Effector memory CD4-positive, alpha-beta T cell (primary cell): ENCODE measurements at regions not wholly inside any gene's neighbourhood (a gene's known extent, or its start where the extent isn't known, plus 50 kb on each side); places are given as distances from the start of the nearest gene placed in this dataset.

Experiments used
- DNase-seq, 3 donors: peaks; one replicate each; pipeline ENCODE4 v3.0.0-alpha.2; 2020
- H3K27ac ChIP-seq: 2 replicates; pipeline ENCODE4 v1.7.0; 2013; ENCODE audit warnings: mild to moderate bottlenecking, low read length, moderate library complexity; ENCODE audit not compliant: insufficient read depth, poor library complexity, severe bottlenecking
- H3K27me3 ChIP-seq: replicated peaks from 2 replicates; pipeline ENCODE4 v1.7.0; 2013; ENCODE audit warnings: mild to moderate bottlenecking, low read length; ENCODE audit not compliant: insufficient read depth, control insufficient read depth, poor library complexity, severe bottlenecking
- H3K36me3 ChIP-seq: 2 replicates; pipeline ENCODE4 v1.7.0; 2013; ENCODE audit warnings: mild to moderate bottlenecking, low read length, moderate library complexity; ENCODE audit not compliant: control insufficient read depth, insufficient read depth
- H3K4me1 ChIP-seq: 2 replicates; pipeline ENCODE4 v1.7.0; 2013; ENCODE audit warnings: low read length, mild to moderate bottlenecking; ENCODE audit not compliant: control insufficient read depth, insufficient read depth, poor library complexity, severe bottlenecking
- H3K4me3 ChIP-seq: 2 replicates; pipeline ENCODE4 v1.7.0; 2013; ENCODE audit warnings: low read length, low read depth, mild to moderate bottlenecking; ENCODE audit not compliant: insufficient read depth, poor library complexity, severe bottlenecking
- H3K9me3 ChIP-seq: 2 replicates; pipeline ENCODE4 v1.7.0; 2013; ENCODE audit warnings: mild to moderate bottlenecking, low read length, moderate library complexity; ENCODE audit not compliant: control insufficient read depth

DNA sequence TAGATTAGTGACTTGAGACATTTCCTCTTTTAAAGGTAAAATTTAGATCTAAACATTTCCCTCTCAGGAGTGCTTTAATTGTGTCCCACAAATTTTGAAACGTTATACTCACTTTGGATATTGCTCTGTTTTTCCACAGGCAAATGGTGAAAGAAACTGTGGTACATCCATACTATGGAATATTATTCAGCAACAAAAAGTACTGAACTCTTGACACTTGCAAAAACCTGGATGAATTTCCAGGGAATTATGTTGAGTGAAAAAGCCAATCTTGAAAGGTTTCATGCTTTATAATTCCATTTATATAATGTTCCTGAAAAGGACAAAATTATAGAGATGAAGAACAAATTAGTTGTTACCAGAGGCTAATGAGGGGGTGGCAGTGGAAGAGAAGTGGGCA, 153.3 kb upstream of the SVIL start:
- Histone ChIP-seq H3K36me3 (no peaks in the 10 kb centered on the region), H3K27ac (no peak overlapping the region), H3K4me1 (no peaks in the 10 kb centered on the region), H3K4me3 (no peak overlapping the region), H3K9me3 (no peaks in the 10 kb centered on the region), H3K27me3 (no peaks in the 10 kb centered on the region)
- DNase-seq, result no peak

DNA sequence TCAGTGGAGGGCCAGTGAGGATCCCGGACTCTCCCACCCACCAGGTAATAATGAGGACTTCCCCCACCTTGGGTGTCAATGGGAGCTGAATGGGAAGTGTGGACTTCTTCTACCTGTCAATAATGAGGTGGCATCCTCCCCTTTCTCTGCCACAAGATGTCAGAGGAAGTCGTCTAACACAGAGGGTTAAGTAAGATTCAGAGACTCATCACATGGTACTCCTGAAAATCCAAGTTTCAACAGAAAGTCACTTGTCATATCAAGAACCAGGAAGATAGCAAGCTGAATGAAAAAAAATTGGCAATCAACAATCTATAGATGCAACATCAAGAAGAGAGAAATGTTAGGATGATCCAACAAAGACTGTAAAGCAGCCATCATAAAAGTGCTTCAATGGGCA, 150.9 kb upstream of the SVIL start:
- no peaks in the 10 kb centered on the region for H3K27me3 ChIP-seq
- no peaks in the 10 kb centered on the region for H3K4me1 ChIP-seq
- H3K4me3 ChIP-seq, result no peak overlapping the region
- no peaks in the 10 kb centered on the region for H3K36me3 ChIP-seq
- no peak for DNase-seq
- no peak overlapping the region for H3K27ac ChIP-seq
- H3K9me3 ChIP-seq, result no peaks in the 10 kb centered on the region

DNA sequence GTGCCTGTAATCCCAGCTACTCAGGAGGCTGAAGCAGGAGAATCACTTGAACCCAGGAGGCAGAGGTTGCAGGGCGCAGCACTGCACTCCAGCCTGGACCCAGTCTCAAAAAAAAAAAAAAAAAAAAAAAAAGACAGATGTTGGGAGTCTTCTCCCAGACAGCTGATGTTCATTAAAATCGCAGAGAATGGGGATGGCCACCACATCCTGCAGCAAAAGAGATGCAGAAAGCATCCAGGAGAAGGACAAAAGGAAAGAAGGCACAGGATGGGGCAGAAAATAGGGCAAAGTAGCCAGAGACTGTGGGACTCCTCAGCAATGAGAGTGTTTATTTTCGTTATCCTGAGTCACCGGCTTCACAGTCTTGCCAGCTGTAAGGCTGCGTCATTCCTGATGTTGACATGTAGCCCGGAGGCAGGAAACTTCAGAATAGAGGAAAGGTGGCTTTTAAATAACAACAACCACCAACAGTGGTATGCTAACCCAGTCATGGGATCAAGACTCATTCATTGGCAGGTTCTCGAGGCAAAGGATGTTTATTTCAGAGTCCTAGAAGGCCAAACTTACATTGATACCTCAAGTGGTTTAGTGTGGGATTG, 149.5 kb upstream of the SVIL start:
- Histone ChIP-seq H3K9me3 (no peaks in the 10 kb centered on the region), H3K4me3 (no peak overlapping the region), H3K4me1 (no peaks in the 10 kb centered on the region), H3K36me3 (no peaks in the 10 kb centered on the region), H3K27ac (no peak overlapping the region), H3K27me3 (no peaks in the 10 kb centered on the region)
- no peak for DNase-seq

DNA sequence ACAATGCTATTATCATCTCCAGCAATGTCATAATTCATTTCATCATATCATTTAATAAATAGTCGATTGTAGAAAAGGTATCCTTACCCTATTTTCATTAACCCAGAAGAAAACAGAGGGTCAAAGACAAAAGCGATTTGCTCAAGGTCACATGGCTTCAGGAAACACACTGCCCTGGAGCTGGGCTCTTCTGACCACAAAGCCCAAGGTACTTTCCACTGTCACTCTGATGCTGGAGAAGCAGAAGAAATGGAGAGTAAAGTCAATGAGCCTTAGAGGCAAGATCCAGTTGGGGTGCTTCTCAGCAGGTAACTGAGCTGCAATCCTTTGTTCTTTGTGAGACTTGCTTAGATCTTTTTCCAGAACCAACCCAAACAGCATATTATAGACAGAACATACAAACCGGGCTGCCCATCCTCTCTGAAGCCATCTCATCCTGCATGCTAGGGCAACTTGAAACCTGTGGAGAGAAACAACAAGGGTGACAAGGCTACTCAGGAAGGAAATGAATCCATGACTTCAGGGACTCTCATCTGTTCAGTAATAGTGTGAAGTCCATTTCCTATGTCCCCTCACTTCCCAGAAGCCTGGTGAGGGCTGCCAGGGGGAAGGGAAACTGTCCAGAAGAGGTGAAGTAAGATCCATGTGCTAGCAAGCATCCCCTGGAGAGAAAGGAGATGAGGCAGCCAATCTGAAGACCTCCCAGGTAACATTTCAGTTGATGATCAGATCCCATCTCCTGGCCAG, 148.6 kb upstream of the SVIL start:
- H3K36me3 ChIP-seq, result no peaks in the 10 kb centered on the region
- no peak for DNase-seq
- no peak overlapping the region for H3K4me3 ChIP-seq
- H3K9me3 ChIP-seq, result no peaks in the 10 kb centered on the region
- H3K4me1 ChIP-seq, result no peaks in the 10 kb centered on the region
- no peak overlapping the region for H3K27ac ChIP-seq
- no peaks in the 10 kb centered on the region for H3K27me3 ChIP-seq

DNA sequence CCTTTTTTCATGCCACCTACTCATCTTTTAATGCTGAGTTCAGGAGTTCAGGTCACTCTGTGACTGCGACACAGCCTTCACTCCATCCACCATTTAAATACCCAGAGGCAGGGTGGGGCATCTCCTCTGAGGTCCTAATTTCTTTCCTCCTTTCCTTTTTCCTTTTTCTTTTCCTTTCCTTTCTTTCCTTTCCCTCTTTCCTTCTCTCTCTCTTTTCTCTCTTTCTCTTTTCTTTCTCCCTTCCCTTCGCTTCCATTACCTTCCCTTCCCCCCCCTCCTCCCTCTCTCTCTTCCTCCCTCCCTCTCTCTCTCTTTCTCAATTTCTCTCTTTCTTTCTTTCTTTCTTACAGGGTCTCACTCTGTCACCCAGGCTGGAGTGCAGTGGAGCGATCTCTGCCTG, 145.9 kb upstream of the SVIL start:
- DNase-seq, result no peak
- H3K27ac ChIP-seq, result no peak overlapping the region
- H3K36me3 ChIP-seq, result no peaks in the 10 kb centered on the region
- no peaks in the 10 kb centered on the region for H3K9me3 ChIP-seq
- no peaks in the 10 kb centered on the region for H3K4me1 ChIP-seq
- no peaks in the 10 kb centered on the region for H3K27me3 ChIP-seq
- H3K4me3 ChIP-seq, result no peak overlapping the region

DNA sequence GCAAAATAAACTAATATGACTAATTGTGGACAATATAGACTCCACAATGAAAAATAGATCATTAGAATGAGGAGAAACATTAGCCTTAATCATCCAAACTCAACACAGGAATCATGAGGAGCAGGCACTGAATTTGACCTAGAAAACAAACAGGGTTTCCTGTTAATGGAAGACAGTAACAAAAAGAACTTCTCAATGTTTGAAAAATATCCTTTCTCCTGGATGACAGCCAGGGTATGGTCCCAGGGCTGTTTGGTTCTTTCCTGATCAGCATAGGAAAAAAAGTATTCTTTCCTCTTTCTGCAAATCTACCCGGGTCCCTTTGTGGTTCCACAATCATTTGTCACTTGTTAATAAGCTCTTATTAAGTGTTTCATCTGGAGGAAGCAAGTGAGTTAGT, 145.3 kb upstream of the SVIL start:
- no peak for DNase-seq
- H3K36me3 ChIP-seq, result no peaks in the 10 kb centered on the region
- no peak overlapping the region for H3K4me3 ChIP-seq
- H3K9me3 ChIP-seq, result no peaks in the 10 kb centered on the region
- H3K27me3 ChIP-seq, result no peaks in the 10 kb centered on the region
- H3K27ac ChIP-seq, result no peak overlapping the region
- no peaks in the 10 kb centered on the region for H3K4me1 ChIP-seq

DNA sequence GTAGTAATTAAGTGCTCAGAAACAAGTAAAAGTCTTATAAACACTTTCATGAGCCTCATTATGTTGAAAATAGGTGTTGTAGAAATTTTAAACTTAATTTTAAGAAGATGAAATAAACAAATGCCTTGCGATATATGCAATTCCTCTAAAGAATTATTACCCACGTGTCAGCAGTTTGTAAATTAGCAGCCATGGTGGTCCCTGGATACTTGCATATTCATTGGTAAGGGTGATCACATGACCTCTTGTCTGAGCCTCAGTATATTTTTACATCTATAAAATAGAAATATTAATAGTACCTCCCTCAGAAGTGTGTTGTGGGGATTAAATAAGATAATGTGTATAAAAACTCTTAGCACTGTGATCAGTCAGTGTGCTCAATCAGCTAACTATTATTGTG, 141.5 kb upstream of the SVIL start:
- no peaks in the 10 kb centered on the region for H3K4me1 ChIP-seq
- DNase-seq, result no peak
- H3K9me3 ChIP-seq, result no peaks in the 10 kb centered on the region
- H3K27ac ChIP-seq, result no peak overlapping the region
- no peaks in the 10 kb centered on the region for H3K27me3 ChIP-seq
- H3K4me3 ChIP-seq, result no peak overlapping the region
- H3K36me3 ChIP-seq, result no peaks in the 10 kb centered on the region

DNA sequence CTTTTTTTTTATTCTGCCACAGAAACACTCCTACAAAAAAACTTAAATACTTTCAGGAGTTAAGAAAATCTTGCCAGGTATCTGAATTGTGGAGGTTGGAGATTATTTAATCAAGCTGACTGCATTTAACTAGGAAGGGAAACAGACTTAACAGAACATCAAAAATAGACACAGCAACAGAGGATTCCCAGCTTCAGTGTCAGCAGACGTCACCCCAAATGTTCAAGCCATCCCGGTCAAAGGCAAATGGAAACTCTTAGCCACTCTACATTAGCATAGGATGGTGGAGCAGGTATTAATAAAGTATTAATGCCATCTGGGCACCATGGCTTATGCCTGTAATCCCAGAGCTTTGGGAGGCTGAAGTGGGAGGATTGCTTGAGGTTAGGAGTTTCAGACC, 139.7 kb upstream of the SVIL start:
- Histone ChIP-seq H3K4me1 (no peaks in the 10 kb centered on the region), H3K36me3 (no peaks in the 10 kb centered on the region), H3K4me3 (no peak overlapping the region), H3K27me3 (no peaks in the 10 kb centered on the region), H3K9me3 (no peaks in the 10 kb centered on the region), H3K27ac (no peak overlapping the region)
- DNase-seq, result no peak

DNA sequence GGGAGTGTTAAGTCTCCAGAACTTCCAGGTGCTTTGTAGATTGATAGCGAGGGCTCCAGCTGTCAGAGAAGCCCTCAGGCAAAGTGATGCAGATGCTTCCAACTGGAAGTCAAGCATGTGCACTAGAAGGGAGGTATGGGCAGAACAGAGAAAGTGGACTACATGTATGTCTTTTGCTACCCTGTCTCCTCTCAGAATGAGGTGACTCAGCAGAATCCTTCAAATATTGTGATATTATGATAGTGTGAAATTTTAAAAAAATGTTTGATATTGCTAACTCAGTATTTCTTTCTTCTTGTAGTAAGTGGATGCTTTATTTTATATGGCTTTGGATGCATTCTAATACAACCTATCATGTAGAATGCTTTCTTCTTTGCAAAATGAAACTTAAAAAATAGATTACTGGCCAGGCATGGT, 138.9 kb upstream of the SVIL start:
- Histone ChIP-seq H3K27me3 (no peaks in the 10 kb centered on the region), H3K4me3 (no peak overlapping the region), H3K9me3 (no peaks in the 10 kb centered on the region), H3K27ac (no peak overlapping the region), H3K36me3 (no peaks in the 10 kb centered on the region), H3K4me1 (no peaks in the 10 kb centered on the region)
- DNase-seq, result no peak

DNA sequence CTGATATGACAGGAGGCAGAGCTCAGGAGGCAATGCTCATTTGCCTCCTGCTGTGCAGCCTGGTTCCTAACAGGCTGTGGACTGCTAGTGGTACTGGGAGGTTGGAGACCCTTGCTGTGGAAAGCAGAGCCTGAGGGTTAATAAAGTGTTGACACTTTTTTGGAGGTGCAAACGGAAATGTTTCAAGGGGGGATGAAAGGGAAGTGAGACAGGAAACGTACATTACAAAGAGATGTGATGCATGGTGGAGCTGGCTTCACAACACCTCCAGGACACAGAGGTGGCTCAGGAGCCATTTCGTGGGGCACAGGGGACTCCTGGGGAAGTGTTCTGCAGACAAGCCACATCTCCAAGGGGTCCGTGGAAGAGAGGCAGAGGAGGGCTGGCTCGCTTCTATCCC, 137.6 kb upstream of the SVIL start:
- no peak for DNase-seq
- Histone ChIP-seq H3K4me1 (no peaks in the 10 kb centered on the region), H3K4me3 (no peak overlapping the region), H3K27me3 (no peaks in the 10 kb centered on the region), H3K36me3 (no peaks in the 10 kb centered on the region), H3K27ac (no peak overlapping the region), H3K9me3 (no peaks in the 10 kb centered on the region)
